HS-5 (cell line): ENCODE measurements at regions not wholly inside any gene's neighbourhood (a gene's known extent, or its start where the extent isn't known, plus 50 kb on each side); places are given as distances from the start of the nearest gene placed in this dataset.
"Not testable (repeated sequence)": the region's sequence is repeated elsewhere in the genome, so short reads cannot be mapped to it uniquely, and the experiment has no call there.

Experiments
- DNase-seq: peaks from one replicate; pipeline ENCODE4 v3.0.0-alpha.2; 2012; ENCODE audit warnings: low read depth

DNA sequence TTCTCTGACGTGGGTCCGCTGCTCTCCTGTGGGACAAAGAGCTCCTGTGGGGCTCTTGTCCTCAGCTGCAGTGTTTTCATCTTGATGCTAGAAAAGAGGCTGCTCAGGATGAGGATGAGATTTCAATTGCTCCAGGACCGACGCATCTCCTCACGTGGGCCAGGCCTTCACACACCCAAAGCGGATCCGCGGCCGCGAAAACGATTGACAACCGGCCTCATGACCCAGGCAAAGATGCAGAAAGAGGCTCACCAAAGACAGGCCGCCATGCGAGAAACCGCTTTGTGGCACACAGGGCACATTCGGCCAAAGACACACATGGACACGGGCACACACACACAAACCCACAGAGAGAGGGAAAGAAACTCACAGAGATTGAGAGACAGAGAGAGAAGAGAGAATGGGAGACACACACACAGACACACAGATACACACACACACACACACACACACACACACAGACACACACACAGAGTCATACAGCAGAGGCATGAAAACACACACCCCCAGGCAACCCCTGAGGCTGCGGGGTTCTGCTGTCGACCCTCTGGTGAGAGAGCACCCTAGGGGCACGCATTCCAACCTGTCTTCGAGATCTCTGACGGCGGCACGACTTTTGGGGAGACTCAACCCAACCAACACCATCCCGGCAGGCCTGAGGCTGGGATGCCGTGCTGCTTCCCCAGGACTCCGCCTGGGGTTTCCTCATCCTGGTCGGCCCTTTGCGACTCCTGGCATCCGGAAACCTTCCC, 168.5 kb upstream of the ZNF337 start:
- not testable (repeated sequence) for DNase-seq

DNA sequence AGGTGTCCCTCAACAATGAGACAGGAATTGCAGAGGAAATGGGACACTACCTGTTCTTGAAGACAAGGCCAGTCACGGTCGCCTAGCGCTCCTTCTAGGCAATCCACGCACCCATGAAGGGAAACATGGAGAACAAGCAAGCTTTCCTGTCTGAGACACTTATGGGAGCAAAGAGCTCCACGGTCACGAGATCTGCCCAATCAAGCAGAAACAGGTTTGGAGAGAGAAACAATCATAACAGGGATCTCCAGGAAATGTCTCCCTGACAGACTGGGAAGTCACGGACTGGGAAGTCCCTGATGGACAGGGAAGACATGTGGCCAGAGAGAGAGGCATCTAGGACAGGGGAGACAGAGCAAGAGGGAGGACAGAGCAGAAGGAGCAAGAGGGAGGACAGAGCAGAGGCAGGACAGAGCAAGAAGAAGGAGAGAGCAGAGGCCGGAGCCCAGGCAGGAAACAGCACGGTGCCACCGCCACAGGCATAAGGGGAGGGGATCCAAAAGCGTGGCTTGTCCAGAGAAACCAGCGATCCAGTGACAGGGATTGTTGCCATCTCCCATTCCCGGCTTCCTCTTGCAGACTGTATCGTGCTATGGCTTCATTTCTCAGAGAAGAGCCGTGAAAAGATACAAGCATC, 167.8 kb upstream of the ZNF337 start:
- DNase-seq, result no peak

DNA sequence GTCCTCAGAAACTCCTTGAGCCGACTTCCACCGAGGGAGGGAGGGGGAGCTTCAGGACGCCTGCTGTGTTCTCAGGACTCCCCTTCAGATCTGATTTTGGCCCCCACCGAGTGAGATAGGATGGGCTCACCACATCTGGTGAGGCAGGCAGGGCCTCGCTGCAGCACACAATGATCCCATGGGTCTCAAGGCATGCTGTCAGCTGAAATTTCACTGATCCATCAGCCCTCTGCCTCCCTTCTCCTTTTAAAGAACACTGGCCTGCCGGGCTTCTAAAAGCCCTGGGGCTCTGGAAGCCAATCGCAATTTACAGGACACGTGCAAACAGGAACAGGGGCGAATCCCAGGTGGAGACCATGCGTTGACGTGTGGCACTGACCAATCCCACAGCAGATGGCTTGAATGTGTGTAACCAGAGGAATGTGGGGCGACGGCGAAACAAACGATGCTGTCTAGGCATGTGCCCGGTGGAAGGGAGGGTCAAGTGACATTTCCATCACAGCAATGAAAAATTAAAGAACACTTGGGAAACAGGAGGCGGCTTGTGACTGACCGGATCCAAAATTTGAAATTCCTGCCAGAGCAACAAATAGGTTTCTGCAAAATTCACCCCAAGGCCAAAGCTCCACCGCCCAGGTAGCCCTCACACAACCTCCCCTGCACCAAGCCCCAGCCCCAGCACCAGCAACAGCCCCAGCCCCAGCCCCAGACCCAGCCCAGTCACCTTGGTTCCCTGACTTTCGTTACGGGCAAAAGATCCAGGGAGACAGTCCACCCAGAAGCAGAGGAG, 167.1 kb upstream of the ZNF337 start:
- no peak for DNase-seq

DNA sequence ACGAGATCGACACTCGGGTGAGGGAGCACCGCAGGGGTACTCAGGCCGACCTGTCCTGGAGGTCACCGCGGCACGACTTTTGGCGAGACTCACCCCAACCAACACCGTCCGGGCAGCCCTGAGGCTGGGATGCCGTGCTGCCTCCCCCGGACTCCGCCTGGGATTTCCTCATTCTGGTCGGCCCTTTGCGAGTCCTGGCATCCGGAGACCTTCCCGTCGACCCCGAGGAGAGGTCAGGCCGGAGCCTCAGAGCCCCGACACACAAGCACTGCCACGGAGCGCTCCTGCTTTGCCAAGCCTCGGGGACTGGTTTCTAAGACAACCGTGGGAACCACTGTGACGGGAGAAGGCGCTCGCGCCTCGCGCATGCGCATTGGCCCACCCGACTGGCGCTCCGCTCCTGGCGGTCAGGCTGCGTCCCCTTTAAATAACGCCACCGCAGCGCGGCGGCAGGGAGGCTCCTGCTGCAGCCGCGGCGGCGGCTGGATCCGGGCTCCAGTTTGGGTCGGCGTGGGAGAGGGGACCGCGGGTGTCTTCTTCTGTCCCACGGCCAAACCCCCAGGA, 166.4 kb upstream of the ZNF337 start:
- DNase-seq, result peak; percentile 53

DNA sequence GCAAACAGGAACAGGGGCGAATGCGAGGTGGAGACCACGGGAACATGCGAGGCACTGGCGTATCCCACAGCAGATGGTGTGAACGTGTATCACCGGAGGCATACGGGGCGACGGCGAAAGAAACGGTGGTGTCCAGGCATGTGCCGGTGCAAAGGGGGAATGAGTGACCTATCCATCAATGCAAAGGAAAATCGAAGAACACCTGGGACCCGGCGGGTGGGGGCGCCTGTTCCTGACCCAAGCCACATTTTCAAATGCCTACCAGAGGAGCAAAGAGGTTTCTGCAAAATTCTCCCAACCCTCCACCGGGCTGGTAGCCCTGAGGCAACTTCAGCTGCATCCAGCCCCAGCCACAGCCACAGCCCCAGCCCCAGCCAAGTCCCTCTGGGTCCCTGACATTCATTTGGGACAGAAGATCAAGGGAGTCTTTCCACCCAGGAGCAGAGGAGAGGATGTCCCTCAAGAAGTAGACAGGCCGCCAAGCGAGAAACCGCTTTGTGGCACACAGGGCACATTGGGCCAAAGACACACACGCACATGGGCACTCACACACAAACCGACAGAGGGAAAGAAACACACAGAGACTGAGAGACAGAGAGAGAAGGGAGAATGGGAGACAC, 164.0 kb upstream of the ZNF337 start:
- no peak for DNase-seq

DNA sequence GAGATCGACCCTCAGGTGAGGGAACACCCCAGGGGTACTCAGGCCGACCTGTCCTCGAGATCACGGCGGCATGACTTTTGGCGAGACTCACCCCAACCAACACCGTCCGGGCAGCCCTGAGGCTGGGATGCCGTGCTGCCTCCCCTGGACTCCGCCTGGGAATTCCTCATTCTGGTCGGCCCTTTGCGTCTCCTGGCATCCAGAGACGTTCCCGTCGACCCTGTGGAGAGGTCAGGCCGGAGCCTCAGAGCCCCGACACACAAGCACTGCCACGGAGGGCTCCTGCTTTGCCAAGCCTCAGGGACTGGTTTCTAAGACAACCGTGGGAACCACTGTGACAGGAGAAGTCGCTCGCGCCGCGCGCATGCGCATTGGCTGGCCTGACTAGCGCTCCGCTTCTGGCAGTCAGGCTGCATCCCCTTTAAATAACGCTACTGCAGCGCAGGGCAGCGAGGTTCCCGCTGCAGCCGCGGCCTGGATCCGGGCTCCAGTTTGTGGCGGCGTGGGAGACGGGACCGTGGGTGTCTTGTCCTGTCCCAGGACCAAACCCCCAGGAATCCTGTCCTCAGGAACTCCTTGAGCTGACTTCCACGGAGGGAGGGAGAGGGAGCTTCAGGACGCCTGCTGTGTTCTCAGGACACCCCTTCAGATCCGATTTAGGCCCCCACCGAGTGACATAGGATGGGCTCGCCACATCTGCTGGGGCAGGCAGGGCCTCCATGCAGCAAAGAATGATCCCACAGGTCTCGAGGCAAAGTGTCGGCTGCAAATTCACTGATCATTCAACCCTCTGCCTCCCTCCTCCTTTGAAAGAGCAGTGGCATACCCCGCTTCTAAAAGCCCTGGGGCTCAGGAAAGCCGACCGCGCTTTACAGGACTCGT, 163.2 kb upstream of the ZNF337 start:
- DNase-seq, result no peak

DNA sequence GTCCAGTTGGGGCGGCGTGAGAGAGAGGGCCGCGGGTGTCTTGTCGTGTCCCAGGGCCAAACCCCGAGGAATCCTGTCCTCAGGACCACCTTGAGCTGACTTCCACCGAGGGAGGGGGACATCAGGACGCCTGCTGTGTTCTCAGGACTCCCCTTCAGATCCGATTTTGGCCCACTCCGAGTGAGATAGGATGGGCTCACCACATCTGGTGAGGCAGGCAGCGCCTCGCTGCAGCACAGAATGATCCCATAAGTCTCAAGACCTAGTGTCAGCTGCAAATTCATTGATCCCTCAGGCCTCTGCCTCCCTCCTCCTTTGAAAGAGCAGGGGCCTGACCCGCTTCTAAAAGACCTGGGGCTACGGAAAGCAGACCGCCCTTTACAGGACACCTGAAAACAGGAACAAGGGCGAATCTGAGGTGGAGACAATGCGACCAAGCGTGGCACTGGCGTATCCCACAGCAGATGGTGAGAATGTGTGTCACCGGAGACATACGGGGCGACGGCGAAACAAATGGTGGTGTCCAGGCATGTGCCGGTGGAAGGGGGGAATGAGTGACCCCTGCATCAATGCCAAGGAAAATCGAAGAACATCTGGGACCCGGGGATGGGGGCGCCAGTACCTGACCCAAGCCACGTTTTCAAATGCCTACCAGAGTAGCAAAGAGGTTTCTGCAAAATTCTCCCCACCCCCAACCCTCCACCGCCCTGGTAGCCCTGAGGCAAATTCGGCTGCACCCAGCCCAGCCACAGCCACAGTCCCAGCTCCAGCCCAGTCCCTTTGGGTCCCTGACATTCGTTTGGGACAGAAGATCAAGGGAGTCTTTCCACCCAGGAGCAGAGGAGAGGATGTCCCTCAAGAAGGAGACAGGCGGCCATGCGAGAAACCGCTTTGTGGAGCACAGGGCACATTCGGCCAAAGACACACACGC, 162.1 kb upstream of the ZNF337 start:
- no peak for DNase-seq

DNA sequence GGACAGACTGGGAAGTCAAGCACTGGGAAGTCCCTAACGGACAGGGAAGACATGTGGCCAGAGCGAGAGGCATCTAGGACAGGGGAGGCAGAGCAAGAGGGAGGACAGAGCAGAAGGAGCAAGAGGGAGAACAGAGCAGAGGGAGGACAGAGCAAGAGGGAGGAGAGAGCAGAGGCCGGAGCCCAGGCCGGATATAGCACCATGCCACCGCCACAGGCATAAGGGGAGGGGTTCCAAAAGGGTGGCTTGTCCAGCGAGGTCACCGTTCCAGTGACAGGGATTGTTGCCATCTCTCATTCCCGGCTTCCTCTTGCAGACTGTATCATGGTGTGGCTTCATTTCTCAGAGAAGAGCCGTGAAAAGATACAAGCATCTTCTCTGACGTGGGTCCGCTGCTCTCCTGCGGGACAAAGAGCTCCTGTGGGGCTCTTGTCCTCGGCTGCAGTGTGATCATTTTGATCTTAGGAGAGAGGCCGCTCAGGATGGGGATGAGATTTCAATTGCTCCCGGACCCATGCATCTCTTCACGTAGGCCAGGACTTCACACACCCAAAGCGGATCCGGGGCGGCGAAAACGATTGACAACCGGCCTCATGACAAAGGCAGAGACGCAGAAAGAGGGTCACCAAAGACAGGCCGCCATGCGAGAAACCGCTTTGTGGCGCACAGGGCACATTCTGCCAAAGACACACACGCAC, 160.6 kb upstream of the ZNF337 start:
- not testable (repeated sequence) for DNase-seq

DNA sequence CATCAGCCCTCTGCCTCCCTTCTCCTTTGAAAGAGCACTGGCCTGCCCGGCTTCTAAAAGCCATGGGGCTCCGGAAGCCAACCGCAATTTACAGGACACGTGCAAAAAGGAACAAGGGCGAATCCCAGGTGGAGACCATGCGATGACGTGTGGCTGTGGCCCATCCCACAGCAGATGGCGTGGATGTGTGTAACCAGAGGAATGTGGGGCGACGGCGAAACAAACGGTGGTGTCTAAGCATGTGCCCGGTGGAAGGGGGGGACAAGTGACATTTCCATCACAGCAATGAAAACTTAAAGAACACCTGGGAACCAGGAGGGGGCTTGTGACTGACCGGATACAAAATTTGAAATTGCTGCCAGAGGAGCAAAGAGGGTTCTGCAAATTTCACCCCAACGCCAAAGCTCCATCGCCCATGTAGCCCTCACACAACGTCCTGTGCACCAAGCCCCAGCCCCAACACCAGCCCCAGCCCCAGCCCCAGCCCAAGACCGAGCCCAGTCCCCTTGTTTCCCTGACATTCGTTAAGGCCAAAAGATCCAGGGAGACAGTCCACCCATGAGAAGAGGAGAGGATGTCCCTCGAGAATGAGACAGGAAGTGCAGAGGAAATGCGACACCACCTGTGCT, 159.7 kb upstream of the ZNF337 start:
- DNase-seq, result no peak

DNA sequence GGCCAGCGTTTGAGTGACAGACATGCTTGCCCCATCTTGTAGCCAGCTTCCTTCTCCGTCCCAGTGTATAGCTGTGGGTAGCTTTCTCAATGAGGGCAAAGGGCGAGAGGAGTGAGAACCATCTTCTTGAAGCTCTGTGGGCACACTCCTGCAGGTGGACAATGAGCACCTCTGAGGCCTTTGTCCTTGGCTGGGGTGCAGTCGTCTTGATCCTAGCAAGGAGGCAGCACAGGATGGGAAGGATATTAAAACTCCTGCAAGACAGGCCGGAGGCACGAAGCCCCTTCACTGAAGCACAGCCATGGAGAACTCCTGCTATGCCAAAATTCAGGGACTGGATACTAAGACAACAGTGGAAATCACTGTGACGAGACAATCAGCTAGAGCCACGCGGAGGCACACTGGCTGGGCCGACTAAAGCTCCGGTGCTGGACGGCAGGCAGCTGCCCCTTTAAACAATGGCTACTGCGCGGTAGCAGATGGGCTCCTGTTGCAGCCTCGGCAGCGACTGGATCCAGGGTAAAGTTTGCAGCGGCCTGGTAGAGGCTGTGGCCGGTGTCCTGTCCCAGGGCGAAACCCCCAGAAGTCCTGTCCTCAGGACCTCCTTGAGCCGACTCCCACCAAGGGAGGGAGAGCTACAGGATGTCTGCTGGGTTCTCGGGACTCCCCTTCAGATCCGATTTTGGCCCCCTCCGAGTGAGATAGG, 159.0 kb upstream of the ZNF337 start:
- DNase-seq, result not testable (repeated sequence)

DNA sequence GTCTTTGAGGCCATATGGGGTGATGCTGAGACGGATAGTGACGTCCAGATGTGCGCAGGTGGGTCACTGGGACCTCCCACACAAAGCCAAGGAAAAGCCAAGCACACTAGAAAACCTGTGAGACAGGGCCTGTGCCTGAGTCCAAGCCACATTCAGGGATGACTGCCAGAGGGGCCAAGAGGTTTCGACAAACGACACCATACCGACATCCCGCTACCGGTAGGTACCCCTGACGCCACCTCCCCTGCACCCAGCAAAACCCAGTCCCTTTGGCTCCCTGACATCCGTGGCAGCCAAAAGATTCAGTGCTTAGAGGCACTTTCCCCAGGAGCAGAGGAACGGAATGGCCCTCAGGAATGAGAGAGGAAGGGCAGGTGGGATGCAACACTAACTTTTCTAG, 158.0 kb upstream of the ZNF337 start:
- DNase-seq, result not testable (repeated sequence)

DNA sequence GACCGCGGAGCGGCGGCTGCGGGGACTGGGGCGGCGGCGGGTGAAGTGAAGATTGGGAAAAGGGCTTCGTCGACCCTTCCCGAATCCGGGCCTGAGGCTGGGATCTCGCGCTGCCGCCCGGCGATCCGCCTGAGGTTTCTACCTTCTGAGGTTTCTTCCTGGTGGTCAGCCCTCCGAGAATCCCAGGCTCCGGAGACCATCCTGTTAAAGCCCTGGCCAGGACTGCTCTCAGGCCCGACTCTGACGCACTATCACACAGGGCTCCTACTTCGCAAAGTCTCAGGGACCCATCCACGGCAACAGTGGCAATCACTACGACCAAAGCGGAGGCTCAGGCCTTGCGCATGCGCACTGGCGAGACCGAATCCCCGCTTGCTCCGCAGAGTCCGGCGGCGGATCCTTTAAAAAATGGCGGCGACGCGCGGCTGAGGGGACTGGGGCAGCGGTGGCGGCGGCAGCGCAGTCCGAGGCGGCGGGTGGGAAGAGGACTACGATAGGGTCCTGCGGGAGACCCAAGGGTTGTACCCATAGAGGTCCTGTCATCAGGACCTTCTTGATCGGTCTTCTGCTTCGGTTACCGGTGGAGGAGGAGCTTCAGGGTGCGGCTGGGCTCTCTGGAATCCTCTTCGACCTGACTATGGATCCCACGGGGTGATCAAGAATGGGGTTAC, 157.2 kb upstream of the ZNF337 start:
- peak; percentile 46 for DNase-seq

DNA sequence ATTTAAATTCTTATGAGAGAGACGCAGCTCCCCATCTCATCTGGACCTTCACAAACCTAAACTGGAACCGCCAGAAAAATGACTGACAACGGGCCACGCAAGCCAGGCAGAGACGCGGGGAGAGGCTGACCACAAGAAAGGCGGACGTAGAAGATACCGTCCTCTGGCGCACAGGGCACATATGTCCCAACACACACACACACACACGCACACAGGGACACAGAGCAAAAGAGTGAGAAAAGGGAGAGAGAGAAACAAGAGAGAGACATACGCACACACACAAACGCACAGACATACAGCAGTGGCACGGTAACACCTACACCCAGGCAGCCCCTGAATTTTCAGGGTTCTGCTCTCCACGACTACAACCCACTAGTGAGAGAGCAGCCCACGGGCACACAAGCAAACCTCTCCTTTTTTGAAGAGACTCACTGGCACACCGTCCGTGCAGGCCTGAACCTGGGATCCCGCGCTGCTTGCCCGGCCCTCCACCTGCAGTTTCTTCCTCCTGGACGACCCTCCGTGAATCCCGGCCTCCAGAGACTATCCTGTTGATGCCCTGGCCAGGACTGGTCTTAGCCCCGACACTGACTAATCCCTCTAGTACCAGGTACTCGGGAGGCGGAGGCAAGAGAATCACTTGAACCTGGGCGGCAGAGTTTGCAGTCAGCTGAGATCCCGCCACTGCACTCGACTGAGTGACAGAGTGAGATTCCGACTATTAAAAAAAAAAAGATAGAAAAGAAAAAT, 156.5 kb upstream of the ZNF337 start:
- not testable (repeated sequence) for DNase-seq

DNA sequence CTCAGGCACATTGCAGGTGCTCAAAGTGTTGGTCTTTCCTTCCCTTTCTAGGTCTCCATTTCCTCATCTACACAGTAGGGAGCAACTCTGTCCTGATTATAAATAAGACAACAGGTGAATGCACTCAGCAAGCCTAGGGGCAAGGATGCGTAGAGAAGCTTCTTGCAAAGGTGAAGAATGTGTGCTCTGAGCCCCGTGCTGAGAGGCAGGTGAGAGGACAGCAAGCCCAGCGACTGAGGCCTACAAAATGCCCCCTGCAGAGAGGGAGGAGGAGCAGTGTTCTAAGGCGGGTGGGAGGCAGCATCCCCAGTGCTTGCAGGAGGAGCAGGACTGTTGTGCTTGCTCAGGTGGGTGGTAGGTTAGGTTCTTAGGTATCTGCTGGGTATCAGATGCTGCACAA, 153.5 kb upstream of the ZNF337 start:
- DNase-seq, result not testable (repeated sequence)

DNA sequence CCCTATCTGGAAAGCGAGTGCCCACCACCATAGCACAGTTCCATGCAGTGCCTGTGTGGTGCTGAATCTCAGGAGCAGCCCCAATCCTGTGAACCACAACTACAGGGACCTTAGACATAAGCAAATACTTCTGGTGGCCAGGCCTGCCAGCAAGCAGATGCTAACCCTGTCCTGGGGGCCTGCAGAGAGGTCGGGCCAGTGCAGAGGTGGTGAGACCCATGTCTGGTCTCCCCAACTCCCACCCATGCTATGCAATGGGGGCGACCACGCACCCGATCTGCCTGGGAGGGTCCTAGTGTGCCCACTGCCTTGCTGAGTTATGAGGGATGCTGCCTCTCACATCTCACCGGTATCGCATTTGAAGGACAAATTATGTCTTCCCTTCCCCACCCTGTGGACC, 151.6 kb upstream of the ZNF337 start:
- DNase-seq, result no peak

DNA sequence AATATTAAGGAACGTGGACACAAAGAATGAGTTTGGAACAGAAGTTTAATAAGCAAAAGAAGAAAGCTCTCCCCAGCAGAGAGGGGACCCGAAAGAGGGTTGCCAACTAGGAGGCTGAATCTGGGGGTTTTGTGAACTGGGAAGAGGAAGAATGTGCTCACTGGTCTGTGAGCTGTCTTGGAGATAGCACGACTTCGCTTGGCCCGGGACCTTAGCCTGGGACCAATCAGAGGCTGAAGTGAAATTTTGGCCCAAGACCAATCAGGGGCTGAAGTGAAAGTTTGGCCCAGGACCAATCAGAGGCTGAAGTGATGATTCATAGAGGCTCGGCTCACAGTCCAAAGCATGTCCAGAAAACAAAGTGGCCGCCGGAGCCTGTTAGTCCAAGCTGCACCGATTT, 148.0 kb upstream of the ZNF337 start:
- not testable (repeated sequence) for DNase-seq

DNA sequence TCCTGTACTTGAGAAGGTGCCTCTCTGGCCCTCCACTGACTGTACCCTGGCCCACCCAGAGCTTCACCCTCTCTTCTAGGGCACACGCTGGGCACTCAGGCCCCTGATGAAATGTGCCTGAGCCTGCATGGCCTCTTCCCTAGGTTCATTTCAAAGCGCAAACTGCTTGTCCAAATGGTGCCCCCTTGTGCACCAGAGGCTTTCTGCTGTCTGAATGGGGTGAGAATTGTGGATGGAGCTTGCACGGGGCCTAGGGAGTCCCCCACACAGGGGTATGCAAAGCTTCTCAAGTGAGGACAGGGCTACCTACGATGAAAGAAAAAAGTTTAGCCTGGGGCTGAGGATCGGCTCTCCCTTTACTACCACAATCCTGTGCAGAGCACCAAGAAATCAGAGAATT, 116.9 kb upstream of the ZNF337 start:
- DNase-seq, result not testable (repeated sequence)
